ENCODE measurements at regions not wholly inside any gene's neighbourhood (a gene's known extent, or its start where the extent isn't known, plus 50 kb on each side); places are given as distances from the start of the nearest gene placed in this dataset.

DNA sequence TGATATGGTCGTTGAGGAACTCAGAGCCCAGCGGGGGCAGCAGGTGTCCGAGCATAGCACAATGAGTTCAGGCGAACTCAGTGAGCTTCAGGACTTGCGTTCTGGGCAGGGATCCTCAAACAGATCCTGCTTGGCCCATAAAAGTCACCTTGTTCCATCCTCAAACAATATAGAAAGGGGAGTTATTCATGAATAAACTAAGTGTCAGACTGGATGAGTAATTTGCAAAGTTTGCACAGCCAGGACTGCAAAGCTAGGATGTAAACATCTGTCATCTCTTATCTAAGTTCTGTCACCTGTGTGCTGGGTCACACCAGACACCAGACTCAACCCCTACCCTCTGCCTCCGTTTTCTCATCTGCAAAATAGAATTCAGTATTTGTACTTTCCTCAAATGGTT is 58.0 kb upstream of the PFKP start:
- Mint-ChIP-seq H3K4me3 (ENCODE audit: unreplicated experiment) (no peak overlapping the region), H3K27me3 (ENCODE audit: unreplicated experiment) (peaks cover 27% of the 10 kb centered on the region), H3K36me3 (ENCODE audit: unreplicated experiment) (no peaks in the 10 kb centered on the region), H3K27ac (ENCODE audit: unreplicated experiment) (no peak overlapping the region), H3K9me3 (ENCODE audit: unreplicated experiment) (peaks cover 6% of the 10 kb centered on the region), H3K4me1 (ENCODE audit: unreplicated experiment) (peaks cover 2% of the 10 kb centered on the region)
- TF ChIP-seq, protein P1, sequence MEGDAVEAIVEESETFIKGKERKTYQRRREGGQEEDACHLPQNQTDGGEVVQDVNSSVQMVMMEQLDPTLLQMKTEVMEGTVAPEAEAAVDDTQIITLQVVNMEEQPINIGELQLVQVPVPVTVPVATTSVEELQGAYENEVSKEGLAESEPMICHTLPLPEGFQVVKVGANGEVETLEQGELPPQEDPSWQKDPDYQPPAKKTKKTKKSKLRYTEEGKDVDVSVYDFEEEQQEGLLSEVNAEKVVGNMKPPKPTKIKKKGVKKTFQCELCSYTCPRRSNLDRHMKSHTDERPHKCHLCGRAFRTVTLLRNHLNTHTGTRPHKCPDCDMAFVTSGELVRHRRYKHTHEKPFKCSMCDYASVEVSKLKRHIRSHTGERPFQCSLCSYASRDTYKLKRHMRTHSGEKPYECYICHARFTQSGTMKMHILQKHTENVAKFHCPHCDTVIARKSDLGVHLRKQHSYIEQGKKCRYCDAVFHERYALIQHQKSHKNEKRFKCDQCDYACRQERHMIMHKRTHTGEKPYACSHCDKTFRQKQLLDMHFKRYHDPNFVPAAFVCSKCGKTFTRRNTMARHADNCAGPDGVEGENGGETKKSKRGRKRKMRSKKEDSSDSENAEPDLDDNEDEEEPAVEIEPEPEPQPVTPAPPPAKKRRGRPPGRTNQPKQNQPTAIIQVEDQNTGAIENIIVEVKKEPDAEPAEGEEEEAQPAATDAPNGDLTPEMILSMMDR (IDR thresholded peaks at IDR 0.05) = no peak
- no peak for DNase-seq (ENCODE audit: extremely low spot score, unreplicated experiment)

GRCh38 chr10:3008518-3009195 is 58.7 kb upstream of the PFKP start:
- Mint-ChIP-seq H3K27ac (ENCODE audit: unreplicated experiment) (no peak overlapping the region), H3K4me3 (ENCODE audit: unreplicated experiment) (no peak overlapping the region), H3K36me3 (ENCODE audit: unreplicated experiment) (no peaks in the 10 kb centered on the region), H3K9me3 (ENCODE audit: unreplicated experiment) (peaks cover 6% of the 10 kb centered on the region), H3K27me3 (ENCODE audit: unreplicated experiment) (peaks cover 22% of the 10 kb centered on the region), H3K4me1 (ENCODE audit: unreplicated experiment) (peaks cover 2% of the 10 kb centered on the region)
- TF ChIP-seq, protein P1 (IDR thresholded peaks at IDR 0.05) = no peak
- peak; percentile 10 for DNase-seq (ENCODE audit: extremely low spot score, unreplicated experiment)

DNA sequence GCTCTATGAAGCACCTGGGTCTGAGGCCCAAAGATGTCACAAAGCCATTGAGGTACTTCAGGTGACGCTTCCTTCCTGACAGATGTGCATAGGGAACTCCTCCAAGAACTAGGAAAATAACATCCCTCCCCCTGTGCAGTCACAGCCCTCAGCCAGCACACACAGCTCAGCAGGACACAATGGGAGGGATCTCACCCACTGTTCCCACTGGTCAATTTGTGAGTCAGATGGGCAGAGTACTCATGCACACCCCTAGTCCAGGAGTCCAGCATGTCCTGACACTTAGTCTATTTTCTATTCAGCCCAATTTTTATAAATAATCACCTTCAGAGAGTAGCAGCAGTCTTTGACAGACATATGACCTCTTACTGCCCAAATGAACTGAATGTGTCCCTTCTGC is 60.7 kb upstream of the PFKP start:
- TF ChIP-seq, protein P1 (IDR thresholded peaks at IDR 0.05) = no peak
- DNase-seq (ENCODE audit: extremely low spot score, unreplicated experiment) = peak; percentile 44
- Mint-ChIP-seq H3K4me3 (ENCODE audit: unreplicated experiment) (no peak overlapping the region), H3K27ac (ENCODE audit: unreplicated experiment) (no peak overlapping the region), H3K4me1 (ENCODE audit: unreplicated experiment) (peaks cover 2% of the 10 kb centered on the region), H3K36me3 (ENCODE audit: unreplicated experiment) (no peaks in the 10 kb centered on the region), H3K27me3 (ENCODE audit: unreplicated experiment) (peaks cover 14% of the 10 kb centered on the region), H3K9me3 (ENCODE audit: unreplicated experiment) (peaks cover 2% of the 10 kb centered on the region)

DNA sequence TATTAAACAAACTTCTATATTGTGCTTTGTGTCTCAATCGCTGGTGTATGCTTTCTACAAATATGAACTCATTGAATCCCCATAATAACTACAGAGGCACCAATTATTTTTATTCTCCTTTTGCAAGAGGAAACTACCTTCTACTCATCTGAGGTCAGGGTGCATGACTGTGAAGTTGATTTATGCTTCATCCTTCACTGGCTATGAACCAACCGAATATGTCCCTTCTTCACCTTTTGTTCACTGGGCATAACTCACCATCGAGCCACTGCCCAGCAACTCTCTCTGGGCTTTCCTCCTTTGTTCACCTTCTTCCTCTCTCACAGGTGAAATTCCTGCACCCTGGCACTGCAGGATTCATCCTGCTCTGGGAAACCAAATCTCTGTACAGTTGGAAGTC is 61.3 kb upstream of the PFKP start:
- Mint-ChIP-seq H3K36me3 (ENCODE audit: unreplicated experiment) (no peaks in the 10 kb centered on the region), H3K27me3 (ENCODE audit: unreplicated experiment) (peaks cover 14% of the 10 kb centered on the region), H3K9me3 (ENCODE audit: unreplicated experiment) (peaks cover 4% of the 10 kb centered on the region), H3K4me1 (ENCODE audit: unreplicated experiment) (peaks cover 2% of the 10 kb centered on the region), H3K4me3 (ENCODE audit: unreplicated experiment) (no peak overlapping the region), H3K27ac (ENCODE audit: unreplicated experiment) (no peak overlapping the region)
- TF ChIP-seq, protein P1 (IDR thresholded peaks at IDR 0.05) = no peak
- DNase-seq (ENCODE audit: extremely low spot score, unreplicated experiment) = no peak

DNA sequence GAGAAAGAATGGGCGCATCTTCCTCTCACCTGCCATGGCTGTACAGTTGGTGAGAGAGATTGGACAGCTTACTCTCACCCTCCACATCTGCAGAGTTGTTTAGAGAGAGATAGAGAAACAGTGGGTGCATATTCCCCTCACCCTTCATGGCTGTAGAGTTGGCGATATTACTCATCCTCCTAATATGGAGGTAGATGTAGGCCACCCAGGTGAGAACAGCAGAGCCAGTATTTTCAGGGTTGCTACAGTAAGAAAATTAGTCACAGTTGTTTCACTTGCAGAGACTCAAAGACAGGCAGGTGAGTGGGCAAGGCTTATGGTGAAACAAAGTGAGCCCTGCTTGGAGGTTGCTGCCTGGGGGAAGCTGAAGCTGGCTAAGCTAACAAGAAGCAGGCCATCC is 65.0 kb upstream of the PFKP start:
- Mint-ChIP-seq H3K4me3 (ENCODE audit: unreplicated experiment) (no peak overlapping the region), H3K9me3 (ENCODE audit: unreplicated experiment) (peaks cover 4% of the 10 kb centered on the region), H3K27ac (ENCODE audit: unreplicated experiment) (no peak overlapping the region), H3K27me3 (ENCODE audit: unreplicated experiment) (peaks cover 5% of the 10 kb centered on the region), H3K4me1 (ENCODE audit: unreplicated experiment) (peaks cover 11% of the 10 kb centered on the region), H3K36me3 (ENCODE audit: unreplicated experiment) (no peaks in the 10 kb centered on the region)
- DNase-seq (ENCODE audit: extremely low spot score, unreplicated experiment) = no peak
- TF ChIP-seq, protein P1 (IDR thresholded peaks at IDR 0.05) = no peak
